C4-2B (cell line): ENCODE measurements at regions not wholly inside any gene's neighbourhood (a gene's known extent, or its start where the extent isn't known, plus 50 kb on each side); places are given as distances from the start of the nearest gene placed in this dataset.

Experiments
- H3K27ac ChIP-seq: fragments of 450-650 bp; 2 replicates; pipeline ENCODE4 v1.5.1; 2017
- ZFX ChIP-seq: fragments of 450-650 bp; IDR thresholded peaks from 2 replicates; pipeline ENCODE4 v1.6.1; 2017
- TF ChIP-seq, protein P1 (sequence below): fragments of 450-650 bp; conservative IDR thresholded peaks from 2 replicates; pipeline ENCODE4 v1.5.1; 2017; ENCODE audit warnings: mild to moderate bottlenecking

DNA sequence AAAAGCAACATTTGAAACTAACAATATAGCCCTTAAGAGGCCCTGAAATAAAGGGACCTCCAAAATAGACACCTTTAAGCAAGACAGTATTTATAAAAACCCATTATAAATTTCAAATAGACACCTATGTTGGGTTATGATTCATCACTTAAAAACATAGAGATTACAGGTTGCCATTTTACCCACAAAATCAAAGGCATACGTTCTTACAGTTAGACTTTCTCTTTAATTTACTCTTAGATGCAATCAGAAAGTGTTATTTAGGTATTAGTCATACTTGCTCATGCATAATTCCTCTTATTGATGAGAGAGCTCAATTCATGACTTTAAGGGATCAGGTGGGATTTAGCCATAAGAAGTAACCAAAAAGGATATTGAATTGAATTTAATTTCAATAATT is 51.5 kb upstream of the TMEM200A start:
- TF ChIP-seq ZFX: no peak
- TF ChIP-seq, protein P1, sequence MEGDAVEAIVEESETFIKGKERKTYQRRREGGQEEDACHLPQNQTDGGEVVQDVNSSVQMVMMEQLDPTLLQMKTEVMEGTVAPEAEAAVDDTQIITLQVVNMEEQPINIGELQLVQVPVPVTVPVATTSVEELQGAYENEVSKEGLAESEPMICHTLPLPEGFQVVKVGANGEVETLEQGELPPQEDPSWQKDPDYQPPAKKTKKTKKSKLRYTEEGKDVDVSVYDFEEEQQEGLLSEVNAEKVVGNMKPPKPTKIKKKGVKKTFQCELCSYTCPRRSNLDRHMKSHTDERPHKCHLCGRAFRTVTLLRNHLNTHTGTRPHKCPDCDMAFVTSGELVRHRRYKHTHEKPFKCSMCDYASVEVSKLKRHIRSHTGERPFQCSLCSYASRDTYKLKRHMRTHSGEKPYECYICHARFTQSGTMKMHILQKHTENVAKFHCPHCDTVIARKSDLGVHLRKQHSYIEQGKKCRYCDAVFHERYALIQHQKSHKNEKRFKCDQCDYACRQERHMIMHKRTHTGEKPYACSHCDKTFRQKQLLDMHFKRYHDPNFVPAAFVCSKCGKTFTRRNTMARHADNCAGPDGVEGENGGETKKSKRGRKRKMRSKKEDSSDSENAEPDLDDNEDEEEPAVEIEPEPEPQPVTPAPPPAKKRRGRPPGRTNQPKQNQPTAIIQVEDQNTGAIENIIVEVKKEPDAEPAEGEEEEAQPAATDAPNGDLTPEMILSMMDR: no peak
- H3K27ac ChIP-seq: no peak overlapping the region

DNA sequence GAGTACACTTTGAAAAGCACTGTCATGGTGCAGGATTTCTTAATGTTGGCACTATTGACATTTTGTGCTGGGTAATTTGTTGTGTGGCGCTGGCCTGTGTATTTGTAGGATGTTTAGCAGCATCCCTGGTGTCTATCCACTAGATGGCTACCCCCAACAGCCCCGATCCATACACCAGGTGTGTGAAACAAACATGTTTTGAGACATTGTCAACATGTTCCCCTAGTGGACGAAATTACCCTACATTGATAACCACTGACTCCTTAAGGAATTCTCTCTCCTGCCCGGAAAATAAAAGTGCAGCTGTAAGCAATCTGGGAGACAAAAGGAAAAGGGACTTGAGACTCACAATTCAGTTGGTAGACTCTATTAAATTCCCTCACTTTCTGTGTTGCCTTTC is 52.6 kb upstream of the TMEM200A start:
- no peak overlapping the region for H3K27ac ChIP-seq
- TF ChIP-seq, protein P1: peak; percentile 16; the same call in 1 of the 2 replicates
- no peak for TF ChIP-seq ZFX

DNA sequence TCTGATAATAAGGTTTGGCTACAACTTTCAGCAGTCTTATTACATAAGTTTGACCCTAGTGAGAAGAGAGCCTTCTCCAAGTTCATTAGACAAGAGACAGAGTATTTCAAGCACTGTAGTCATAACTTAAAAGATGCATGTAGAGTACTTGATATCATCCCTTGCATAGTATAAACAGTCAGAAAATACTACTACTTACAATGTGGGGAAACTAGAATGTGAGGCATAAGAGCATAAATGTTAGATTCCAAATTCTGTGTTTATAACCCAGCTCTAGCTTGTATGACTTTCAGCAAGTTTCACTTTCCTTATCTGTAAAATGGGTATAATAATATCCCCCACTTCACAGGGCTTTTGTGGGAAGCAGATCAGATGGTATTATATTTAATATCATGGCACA is 56.8 kb upstream of the TMEM200A start:
- H3K27ac ChIP-seq: no peak overlapping the region
- TF ChIP-seq, protein P1: no peak
- no peak for TF ChIP-seq ZFX

DNA sequence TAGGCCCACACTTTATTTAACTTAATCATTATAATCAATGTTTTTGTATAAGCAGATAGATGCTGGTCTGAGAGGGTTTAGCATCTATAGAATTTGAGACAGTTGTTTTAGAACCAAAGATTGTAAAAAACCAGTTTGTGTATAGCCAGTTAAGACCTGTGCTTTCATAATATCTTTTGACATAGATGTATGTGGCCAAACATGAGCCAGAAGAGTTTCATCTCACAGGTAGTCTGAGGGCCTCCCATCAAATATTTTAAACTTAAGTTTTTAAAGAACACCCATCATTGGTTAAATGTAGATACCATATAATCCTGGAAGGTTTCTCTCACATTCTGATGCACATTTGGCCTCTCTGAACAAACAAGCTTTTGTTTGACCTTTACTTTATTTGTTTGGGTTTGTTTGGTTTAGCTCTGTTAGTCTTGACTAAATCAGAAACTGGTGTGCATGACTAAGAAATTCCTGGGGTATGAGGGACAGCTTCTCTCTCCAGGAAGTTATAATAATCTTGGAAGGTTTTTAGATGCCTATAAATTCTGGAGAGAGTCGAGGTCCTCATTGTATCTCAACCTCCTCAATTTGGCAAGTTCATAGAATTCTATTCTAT is 58.0 kb upstream of the TMEM200A start:
- H3K27ac ChIP-seq: no peak overlapping the region
- TF ChIP-seq, protein P1: no peak
- TF ChIP-seq ZFX: no peak

DNA sequence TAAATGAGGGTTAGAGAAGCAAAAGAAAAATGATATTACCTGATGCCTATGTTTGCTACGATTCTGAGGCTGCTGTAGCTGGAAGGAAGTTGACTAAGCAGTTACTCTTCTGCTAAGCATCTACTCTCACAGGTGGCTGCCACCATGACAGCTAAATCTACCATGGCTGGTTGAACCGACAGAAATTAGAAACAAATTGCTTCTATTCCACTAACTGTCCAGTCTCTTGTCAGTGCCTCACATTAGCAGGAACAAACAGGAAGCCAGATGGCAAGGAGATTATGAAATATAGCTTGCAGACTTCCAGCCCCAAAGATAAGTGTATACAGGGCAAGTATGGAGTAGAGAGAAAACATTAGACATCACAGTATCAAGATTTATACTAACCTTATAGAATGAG is 59.4 kb upstream of the TMEM200A start:
- H3K27ac ChIP-seq: no peak overlapping the region
- no peak for TF ChIP-seq ZFX
- TF ChIP-seq, protein P1: no peak

DNA sequence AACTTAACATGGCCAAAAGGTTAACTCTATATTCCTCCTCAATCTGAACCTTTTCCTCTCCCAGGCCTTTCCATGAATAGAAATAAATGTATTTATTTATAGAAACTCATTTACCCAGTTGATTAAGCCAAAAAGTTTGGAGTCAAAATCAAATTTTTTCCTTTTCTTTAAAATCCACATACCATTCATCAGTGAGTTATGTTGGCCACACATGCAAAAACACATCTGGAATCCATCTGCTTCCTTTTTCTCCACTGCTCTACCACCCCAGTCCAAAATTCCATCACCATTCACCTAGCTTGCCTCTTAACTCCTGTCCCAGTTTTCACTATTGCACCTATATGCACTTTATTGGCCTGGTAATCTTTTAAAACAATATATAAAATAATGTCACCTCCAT is 62.4 kb upstream of the TMEM200A start:
- H3K27ac ChIP-seq: no peak overlapping the region
- TF ChIP-seq, protein P1: no peak
- TF ChIP-seq ZFX: no peak

DNA sequence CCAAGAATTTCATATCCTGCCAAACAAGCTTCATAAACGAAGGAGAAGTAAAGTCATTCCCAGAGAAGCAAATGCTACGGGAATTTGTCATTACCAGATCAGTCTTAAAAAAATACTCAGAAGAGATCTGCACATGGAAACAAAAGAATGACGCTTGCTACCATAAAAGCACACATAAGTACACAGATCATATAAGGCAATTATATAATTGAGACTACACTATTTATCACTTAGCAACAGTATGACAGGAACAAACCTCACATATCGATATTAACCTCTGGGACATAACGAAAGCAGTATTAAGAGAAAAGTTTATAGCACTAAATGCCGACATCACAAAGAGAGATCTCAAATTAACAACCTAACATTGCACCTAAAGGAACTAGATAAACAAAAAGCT is 67.6 kb upstream of the TMEM200A start:
- TF ChIP-seq ZFX: no peak
- TF ChIP-seq, protein P1: no peak
- H3K27ac ChIP-seq: no peak overlapping the region
